Retina (tissue), 1 donor: ENCODE measurements at regions not wholly inside any gene's neighbourhood (a gene's known extent, or its start where the extent isn't known, plus 50 kb on each side); places are given as distances from the start of the nearest gene placed in this dataset.
"Not testable (repeated sequence)": the region's sequence is repeated elsewhere in the genome, so short reads cannot be mapped to it uniquely, and the experiment has no call there.

Experiments
- DNase-seq: peaks from one replicate; pipeline ENCODE4 v3.0.0-alpha.2; 2016

GRCh38 chr22:11795979-11796378 lies 3732.0 kb upstream of the OR11H1 start:
- not testable (repeated sequence) for DNase-seq

- not testable (repeated sequence) for DNase-seq
Measured at GRCh38 chr22:11815481-11815880, 3712.5 kb upstream of the OR11H1 start.

GRCh38 chr22:11818845-11819244 lies 3709.1 kb upstream of the OR11H1 start:
- DNase-seq = not testable (repeated sequence)

- DNase-seq = not testable (repeated sequence)
Measured at GRCh38 chr22:11822326-11822725, 3705.7 kb upstream of the OR11H1 start.

- DNase-seq = not testable (repeated sequence)
Measured at GRCh38 chr22:11825009-11825408, 3703.0 kb upstream of the OR11H1 start.

GRCh38 chr22:11826000-11826399 lies 3702.0 kb upstream of the OR11H1 start:
- not testable (repeated sequence) for DNase-seq

GRCh38 chr22:11829426-11829825 lies 3698.6 kb upstream of the OR11H1 start:
- DNase-seq = peak; percentile 1
